ENCODE measurements at regions not wholly inside any gene's neighbourhood (a gene's known extent, or its start where the extent isn't known, plus 50 kb on each side); places are given as distances from the start of the nearest gene placed in this dataset.
"Not testable (repeated sequence)": the region's sequence is repeated elsewhere in the genome, so short reads cannot be mapped to it uniquely, and the experiment has no call there.

- not testable (repeated sequence) for TF ChIP-seq POLR2A (IDR thresholded peaks at IDR 0.05; ENCODE audit: low read depth, low read length); CTCF (IDR thresholded peaks at IDR 0.05; ENCODE audit: extremely low read depth in 1 of 2, insufficient read depth in 1 of 2, low read depth in 1 of 2, low read length in 2 of 2); POLR2AphosphoS5 (IDR thresholded peaks at IDR 0.05; ENCODE audit: insufficient read depth, low read depth, low read length)
These were observed 122.6 kb downstream of the TRIM43 start for GRCh38 chr2:95714398-95714797.

Measured in endothelial cell of umbilical vein (primary cell).